ENCODE measurements at regions not wholly inside any gene's neighbourhood (a gene's known extent, or its start where the extent isn't known, plus 50 kb on each side); places are given as distances from the start of the nearest gene placed in this dataset.
A peak's percentile ranks its signal among the peaks of the same experiment; 100 is the strongest.

- no peak for DNase-seq
Observed at GRCh38 chr1:75984781-75985180, 52.6 kb upstream of the ASB17 start.

- no peak for DNase-seq
Observed at GRCh38 chr1:75985827-75986226, 53.6 kb upstream of the ASB17 start.

GRCh38 chr1:75986478-75986877 lies 54.3 kb upstream of the ASB17 start:
- DNase-seq, result no peak

- DNase-seq, result no peak
Observed at GRCh38 chr1:75989121-75989520, 56.9 kb upstream of the ASB17 start.

- DNase-seq, result no peak
Observed at GRCh38 chr1:75990686-75991085, 58.5 kb upstream of the ASB17 start.

GRCh38 chr1:75991497-75992114 lies 59.4 kb upstream of the ASB17 start:
- DNase-seq, result peak; percentile 92

GRCh38 chr1:75992312-75992711 lies 60.1 kb upstream of the ASB17 start:
- DNase-seq, result no peak

GRCh38 chr1:75993661-75994060 lies 61.5 kb upstream of the ASB17 start:
- no peak for DNase-seq

GRCh38 chr1:75996196-75996595 lies 64.0 kb upstream of the ASB17 start:
- no peak for DNase-seq

GRCh38 chr1:75999034-75999433 lies 66.8 kb upstream of the ASB17 start:
- no peak for DNase-seq

- no peak for DNase-seq
Observed at GRCh38 chr1:76003946-76004345, 70.6 kb upstream of the ST6GALNAC3 start.

GRCh38 chr1:76005765-76006164 lies 68.8 kb upstream of the ST6GALNAC3 start:
- DNase-seq, result no peak

- no peak for DNase-seq
Observed at GRCh38 chr1:76006234-76006633, 68.3 kb upstream of the ST6GALNAC3 start.

- DNase-seq, result no peak
Observed at GRCh38 chr1:76010802-76011201, 63.7 kb upstream of the ST6GALNAC3 start.

- DNase-seq, result no peak
Observed at GRCh38 chr1:76012341-76013205, 62.0 kb upstream of the ST6GALNAC3 start.

- DNase-seq, result no peak
Observed at GRCh38 chr1:76013206-76013581, 61.4 kb upstream of the ST6GALNAC3 start.

- DNase-seq, result no peak
Observed at GRCh38 chr1:76015478-76016103, 59.0 kb upstream of the ST6GALNAC3 start.

- DNase-seq, result no peak
Observed at GRCh38 chr1:76018045-76018444, 56.5 kb upstream of the ST6GALNAC3 start.

- no peak for DNase-seq
Observed at GRCh38 chr1:76021846-76022245, 52.7 kb upstream of the ST6GALNAC3 start.

- DNase-seq, result no peak
Observed at GRCh38 chr1:76023669-76024435, 50.7 kb upstream of the ST6GALNAC3 start.
